ENCODE measurements at regions not wholly inside any gene's neighbourhood (a gene's known extent, or its start where the extent isn't known, plus 50 kb on each side); places are given as distances from the start of the nearest gene placed in this dataset.

DNA sequence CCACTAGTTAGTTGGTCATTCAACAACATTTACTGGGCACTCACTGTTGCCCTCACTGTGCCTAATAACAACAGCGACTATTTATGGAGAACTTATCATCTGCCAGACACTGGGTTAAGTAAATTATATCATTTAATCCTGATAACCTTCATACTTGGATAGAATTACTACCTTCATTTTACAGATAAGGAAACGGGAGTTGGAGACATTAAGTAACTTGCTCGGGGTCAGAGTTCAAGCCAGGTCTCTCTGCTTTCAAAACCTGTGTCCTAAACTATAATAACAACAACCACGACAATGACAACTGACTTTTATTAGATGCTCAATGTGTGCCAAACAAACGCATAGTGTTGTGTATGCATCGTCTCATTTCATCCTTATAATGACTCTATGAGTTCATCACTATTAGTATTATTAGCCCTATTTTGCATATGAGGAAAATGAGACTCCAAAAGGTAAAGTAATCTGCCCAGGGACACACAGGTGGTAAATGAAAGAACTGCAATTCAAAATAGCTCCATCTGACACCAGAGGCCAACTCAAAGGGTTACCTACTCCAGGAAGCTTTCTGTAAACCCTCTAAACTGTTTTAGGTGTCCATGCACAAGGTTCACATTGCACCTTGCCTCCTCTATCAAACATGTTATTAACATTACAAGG lies 98.4 kb upstream of the ACSL4 start:
- ATAC-seq (no peak), DNase-seq (ENCODE audit: low read depth, low spot score) (no peak)
- Histone ChIP-seq H3K36me3 (ENCODE audit: control insufficient read depth, insufficient read depth, low read length) (no peaks in the 10 kb centered on the region), H3K9me3 (ENCODE audit: control insufficient read depth, insufficient read depth, low read depth, low read length) (no peaks in the 10 kb centered on the region), H3K27me3 (ENCODE audit: control insufficient read depth, insufficient read depth, low read length) (no peaks in the 10 kb centered on the region), H3K27ac (ENCODE audit: low read length) (no peak overlapping the region), H3K4me1 (ENCODE audit: control insufficient read depth, insufficient read depth, low read length) (no peaks in the 10 kb centered on the region), H3K4me3 (ENCODE audit: low read depth in 2 of 2, low read length in 2 of 2) (no peak overlapping the region)
- TF ChIP-seq, protein P1, sequence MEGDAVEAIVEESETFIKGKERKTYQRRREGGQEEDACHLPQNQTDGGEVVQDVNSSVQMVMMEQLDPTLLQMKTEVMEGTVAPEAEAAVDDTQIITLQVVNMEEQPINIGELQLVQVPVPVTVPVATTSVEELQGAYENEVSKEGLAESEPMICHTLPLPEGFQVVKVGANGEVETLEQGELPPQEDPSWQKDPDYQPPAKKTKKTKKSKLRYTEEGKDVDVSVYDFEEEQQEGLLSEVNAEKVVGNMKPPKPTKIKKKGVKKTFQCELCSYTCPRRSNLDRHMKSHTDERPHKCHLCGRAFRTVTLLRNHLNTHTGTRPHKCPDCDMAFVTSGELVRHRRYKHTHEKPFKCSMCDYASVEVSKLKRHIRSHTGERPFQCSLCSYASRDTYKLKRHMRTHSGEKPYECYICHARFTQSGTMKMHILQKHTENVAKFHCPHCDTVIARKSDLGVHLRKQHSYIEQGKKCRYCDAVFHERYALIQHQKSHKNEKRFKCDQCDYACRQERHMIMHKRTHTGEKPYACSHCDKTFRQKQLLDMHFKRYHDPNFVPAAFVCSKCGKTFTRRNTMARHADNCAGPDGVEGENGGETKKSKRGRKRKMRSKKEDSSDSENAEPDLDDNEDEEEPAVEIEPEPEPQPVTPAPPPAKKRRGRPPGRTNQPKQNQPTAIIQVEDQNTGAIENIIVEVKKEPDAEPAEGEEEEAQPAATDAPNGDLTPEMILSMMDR (IDR thresholded peaks at IDR 0.05): no peak
- TF ChIP-seq POLR2AphosphoS5 (IDR thresholded peaks at IDR 0.05; ENCODE audit: low read depth, low read length) (no peak), TCF7L2 (IDR thresholded peaks at IDR 0.05; ENCODE audit: low read depth, low read length) (no peak), SIN3A (IDR thresholded peaks at IDR 0.05; ENCODE audit: borderline replicate concordance, insufficient read depth, low read depth, low read length) (no peak)
- TF ChIP-seq, protein P2, sequence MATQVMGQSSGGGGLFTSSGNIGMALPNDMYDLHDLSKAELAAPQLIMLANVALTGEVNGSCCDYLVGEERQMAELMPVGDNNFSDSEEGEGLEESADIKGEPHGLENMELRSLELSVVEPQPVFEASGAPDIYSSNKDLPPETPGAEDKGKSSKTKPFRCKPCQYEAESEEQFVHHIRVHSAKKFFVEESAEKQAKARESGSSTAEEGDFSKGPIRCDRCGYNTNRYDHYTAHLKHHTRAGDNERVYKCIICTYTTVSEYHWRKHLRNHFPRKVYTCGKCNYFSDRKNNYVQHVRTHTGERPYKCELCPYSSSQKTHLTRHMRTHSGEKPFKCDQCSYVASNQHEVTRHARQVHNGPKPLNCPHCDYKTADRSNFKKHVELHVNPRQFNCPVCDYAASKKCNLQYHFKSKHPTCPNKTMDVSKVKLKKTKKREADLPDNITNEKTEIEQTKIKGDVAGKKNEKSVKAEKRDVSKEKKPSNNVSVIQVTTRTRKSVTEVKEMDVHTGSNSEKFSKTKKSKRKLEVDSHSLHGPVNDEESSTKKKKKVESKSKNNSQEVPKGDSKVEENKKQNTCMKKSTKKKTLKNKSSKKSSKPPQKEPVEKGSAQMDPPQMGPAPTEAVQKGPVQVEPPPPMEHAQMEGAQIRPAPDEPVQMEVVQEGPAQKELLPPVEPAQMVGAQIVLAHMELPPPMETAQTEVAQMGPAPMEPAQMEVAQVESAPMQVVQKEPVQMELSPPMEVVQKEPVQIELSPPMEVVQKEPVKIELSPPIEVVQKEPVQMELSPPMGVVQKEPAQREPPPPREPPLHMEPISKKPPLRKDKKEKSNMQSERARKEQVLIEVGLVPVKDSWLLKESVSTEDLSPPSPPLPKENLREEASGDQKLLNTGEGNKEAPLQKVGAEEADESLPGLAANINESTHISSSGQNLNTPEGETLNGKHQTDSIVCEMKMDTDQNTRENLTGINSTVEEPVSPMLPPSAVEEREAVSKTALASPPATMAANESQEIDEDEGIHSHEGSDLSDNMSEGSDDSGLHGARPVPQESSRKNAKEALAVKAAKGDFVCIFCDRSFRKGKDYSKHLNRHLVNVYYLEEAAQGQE (IDR thresholded peaks at IDR 0.05; ENCODE audit: insufficient read depth in 1 of 2, low read depth in 2 of 2, low read length in 1 of 2): no peak
- in situ Hi-C loops (cut with HindIII; ENCODE audit: low pct_unique_long_range_greater_than_20kb, low sequenced_read_pairs): no loop called here
- BruUV-seq (replicated peaks): no TSS peak
- ChIA-PET CTCF (no interaction called here), POLR2A (no interaction called here)
- intact Hi-C loops (cut with micrococcal nuclease; ENCODE audit: unreplicated experiment): no loop called here

DNA sequence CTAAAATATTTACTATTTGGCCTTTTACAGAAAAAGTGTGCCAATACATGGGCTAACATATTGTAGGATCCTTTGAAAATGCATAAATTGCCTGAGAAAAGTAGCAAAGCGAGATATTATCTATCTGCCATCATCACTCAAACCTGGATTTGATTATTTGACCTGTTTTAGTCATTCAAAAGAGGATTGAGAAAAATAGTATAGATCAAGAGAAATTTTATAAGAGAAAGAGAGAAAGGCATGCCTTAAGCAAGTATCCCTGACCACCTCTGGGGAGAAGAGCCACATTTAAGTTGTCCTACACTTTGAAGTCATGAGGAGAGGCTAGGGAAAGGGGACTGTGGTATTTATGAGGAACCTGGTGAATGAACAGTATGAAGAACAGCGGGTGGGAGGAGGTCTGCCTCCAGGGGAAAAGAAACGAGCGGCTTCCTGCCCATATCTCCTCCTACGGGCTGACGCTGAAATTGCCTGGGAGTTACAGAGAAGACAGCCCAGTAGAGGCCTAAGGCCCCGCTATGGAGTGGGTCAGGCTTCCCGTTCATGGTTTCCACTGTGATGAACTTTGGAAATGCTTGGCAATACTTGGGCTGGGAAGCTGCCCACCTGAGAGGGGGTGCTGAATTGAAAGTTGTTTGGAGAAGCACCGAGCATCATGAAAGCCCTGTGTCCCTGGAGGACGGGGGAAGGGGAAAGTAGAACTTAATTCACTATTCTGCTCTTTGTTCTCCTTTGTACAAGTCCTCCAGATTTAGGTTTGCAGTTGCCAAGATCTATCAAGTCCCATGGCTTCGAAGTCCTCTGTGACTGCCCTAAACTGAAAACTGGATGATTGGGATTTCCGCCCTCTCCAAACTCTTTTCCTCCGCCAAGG lies 106.9 kb upstream of the ACSL4 start:
- Histone ChIP-seq H3K27ac (ENCODE audit: low read length) (no peak overlapping the region), H3K4me3 (ENCODE audit: low read depth in 2 of 2, low read length in 2 of 2) (no peak overlapping the region), H3K36me3 (ENCODE audit: control insufficient read depth, insufficient read depth, low read length) (no peaks in the 10 kb centered on the region; the same call in 1 of the 2 replicates), H3K4me1 (ENCODE audit: control insufficient read depth, insufficient read depth, low read length) (no peaks in the 10 kb centered on the region; the same call in 1 of the 2 replicates), H3K27me3 (ENCODE audit: control insufficient read depth, insufficient read depth, low read length) (no peaks in the 10 kb centered on the region), H3K9me3 (ENCODE audit: control insufficient read depth, insufficient read depth, low read depth, low read length) (no peaks in the 10 kb centered on the region)
- BruUV-seq (replicated peaks): no TSS peak
- ChIA-PET CTCF (no interaction called here), POLR2A (no interaction called here)
- TF ChIP-seq SIN3A (IDR thresholded peaks at IDR 0.05; ENCODE audit: borderline replicate concordance, insufficient read depth, low read depth, low read length): no peak
- intact Hi-C loops (cut with micrococcal nuclease; ENCODE audit: unreplicated experiment) (no loop called here), in situ Hi-C loops (cut with HindIII; ENCODE audit: low pct_unique_long_range_greater_than_20kb, low sequenced_read_pairs) (no loop called here)
- ATAC-seq: 0 out of 2 replicates have a peak, but pooled peaks have one; percentile 45
- no peak for DNase-seq (ENCODE audit: low read depth, low spot score)

Data from Panc1 (cell line).